Neuronal stem cell (in vitro differentiated cells): ENCODE measurements at regions not wholly inside any gene's neighbourhood (a gene's known extent, or its start where the extent isn't known, plus 50 kb on each side); places are given as distances from the start of the nearest gene placed in this dataset.

Experiments
- DNase-seq: peaks from one replicate; pipeline ENCODE4 v3.0.0-alpha.2; 2013; ENCODE audit warnings: low spot score
- H2AFZ ChIP-seq: one replicate; pipeline ENCODE4 v1.6.1; 2013; ENCODE audit warnings: mild to moderate bottlenecking, low read length, inconsistent platforms
- H2AK5ac ChIP-seq: 2 replicates; pipeline ENCODE4 v1.6.1; 2013; ENCODE audit warnings: low read depth, mild to moderate bottlenecking, inconsistent platforms, low read length, moderate library complexity, mixed read lengths
- H2BK120ac ChIP-seq: 2 replicates; pipeline ENCODE4 v1.6.1; 2013; ENCODE audit warnings: low read depth, mild to moderate bottlenecking, inconsistent platforms, low read length, moderate library complexity, mixed read lengths
- H2BK12ac ChIP-seq: one replicate; pipeline ENCODE4 v1.6.1; 2013; ENCODE audit warnings: low read length, inconsistent platforms
- H2BK15ac ChIP-seq: 2 replicates; pipeline ENCODE4 v1.6.1; 2013; ENCODE audit warnings: mild to moderate bottlenecking, low read length, inconsistent platforms, mixed read lengths
- H2BK5ac ChIP-seq: one replicate; pipeline ENCODE4 v1.6.1; 2013; ENCODE audit warnings: inconsistent platforms, mild to moderate bottlenecking, low read length, moderate library complexity
- H3K14ac ChIP-seq: one replicate; pipeline ENCODE4 v1.6.1; 2013; ENCODE audit warnings: low read length, inconsistent platforms
- H3K18ac ChIP-seq: 2 replicates; pipeline ENCODE4 v1.6.1; 2013; ENCODE audit warnings: low read length, inconsistent platforms
- H3K23ac ChIP-seq: 2 replicates; pipeline ENCODE4 v1.6.1; 2013; ENCODE audit warnings: low read depth, mild to moderate bottlenecking, mixed read lengths, low read length, inconsistent platforms; ENCODE audit not compliant: poor library complexity
- H3K27ac ChIP-seq: replicated peaks from 3 replicates; pipeline ENCODE4 v1.5.1; 2013; ENCODE audit warnings: low read length, inconsistent platforms
- H3K27me3 ChIP-seq, 3 experiments: 2 replicates each; pipeline ENCODE4 v1.6.1; 2013; ENCODE audit warnings: low read length in 3 of 3, mild to moderate bottlenecking in 2 of 3, inconsistent platforms in 1 of 3, low read depth in 1 of 3, mixed read lengths in 1 of 3, moderate library complexity in 1 of 3; ENCODE audit not compliant: control insufficient read depth in 3 of 3, insufficient read depth in 3 of 3
- H3K36me3 ChIP-seq, 2 donors: replicated peaks in 1 of 2; 2 replicates each; pipeline ENCODE4 v1.6.1; 2013; ENCODE audit warnings: low read length in 2 of 2; ENCODE audit not compliant: control insufficient read depth in 2 of 2, insufficient read depth in 2 of 2
- H3K4ac ChIP-seq: 2 replicates; pipeline ENCODE4 v1.6.1; 2013; ENCODE audit warnings: inconsistent platforms, mild to moderate bottlenecking, low read length, moderate library complexity
- H3K4me1 ChIP-seq, 2 donors: 1 replicate in 1 of 2; 2 replicates in 1 of 2; pipeline ENCODE4 v1.6.1; 2013; ENCODE audit warnings: low read length in 2 of 2, low read depth in 1 of 2; ENCODE audit not compliant: control insufficient read depth in 2 of 2, insufficient read depth in 1 of 2
- H3K4me2 ChIP-seq: one replicate; pipeline ENCODE4 v1.6.1; 2013; ENCODE audit warnings: mild to moderate bottlenecking, low read length, inconsistent platforms; ENCODE audit not compliant: insufficient read depth, poor library complexity, severe bottlenecking
- H3K4me3 ChIP-seq, 2 donors: 2 replicates each; pipeline ENCODE4 v1.5.1; 2013; ENCODE audit warnings: low read length in 2 of 2, mild to moderate bottlenecking in 2 of 2, inconsistent platforms in 1 of 2, moderate library complexity in 1 of 2
- H3K79me1 ChIP-seq: one replicate; pipeline ENCODE4 v1.6.1; 2013; ENCODE audit warnings: low read depth, mild to moderate bottlenecking, inconsistent platforms, low read length, moderate library complexity
- H3K9ac ChIP-seq: one replicate; pipeline ENCODE4 v1.6.1; 2013; ENCODE audit warnings: mild to moderate bottlenecking, low read depth, low read length, inconsistent platforms; ENCODE audit not compliant: poor library complexity
- H3K9me3 ChIP-seq, 2 donors: replicated peaks in 1 of 2; 2 replicates each; pipeline versions ENCODE3 to v1.6.1; 2013; ENCODE audit warnings: low read length in 2 of 2, mild to moderate bottlenecking in 2 of 2, inconsistent platforms in 1 of 2, low read depth in 1 of 2, mixed read lengths in 1 of 2, moderate library complexity in 1 of 2; ENCODE audit not compliant: control insufficient read depth in 2 of 2, insufficient read depth in 1 of 2
- H4K8ac ChIP-seq: one replicate; pipeline ENCODE4 v1.6.1; 2013; ENCODE audit warnings: low read depth, mild to moderate bottlenecking, inconsistent platforms, low read length, moderate library complexity
- H4K91ac ChIP-seq: one replicate; pipeline ENCODE4 v1.6.1; 2013; ENCODE audit warnings: low read length, low read depth, mild to moderate bottlenecking, inconsistent platforms; ENCODE audit not compliant: poor library complexity
- WGBS, 2 donors: extraction: QIAGEN DNeasy Blood & Tissue Kit; methylation state at CpG; one replicate each; pipeline ENCODE4 v1.1.7; 2013; ENCODE audit warnings: missing lambda C conversion rate in 2 of 2, mixed read lengths in 1 of 2; ENCODE audit not compliant: insufficient read length in 2 of 2, insufficient replicate concordance in 1 of 2; ENCODE audit errors: extremely low coverage in 2 of 2; 5-methylcytosine and 5-hydroxymethylcytosine counted together

- Histone ChIP-seq H2BK5ac (no peak overlapping the region), H2AFZ (no peak overlapping the region), H3K27me3 (no peaks in the 10 kb centered on the region), H3K4me3 (no peak overlapping the region), H2BK15ac (no peak overlapping the region), H3K4me1 (peaks cover 0 to 6% of the 10 kb centered on the region in 2 donors), H3K4me2 (no peak overlapping the region), H2BK120ac (no peak overlapping the region), H2BK12ac (no peak overlapping the region), H3K79me1 (no peaks in the 10 kb centered on the region), H3K4ac (no peak overlapping the region), H3K27ac (no peak overlapping the region), H3K36me3 (no peaks in the 10 kb centered on the region), H3K23ac (no peak overlapping the region), H3K9ac (no peak overlapping the region), H4K91ac (no peak overlapping the region), H3K18ac (no peak overlapping the region), H3K9me3 (no peaks in the 10 kb centered on the region), H3K14ac (no peak overlapping the region), H4K8ac (no peak overlapping the region), H2AK5ac (no peak overlapping the region)
- DNase-seq: no peak
- no CpG with 5 or more reads among the region's 2 CpGs for WGBS, 2 donors
Observed at GRCh38 chr6:119527231-119527578, 177.6 kb upstream of the MAN1A1 start.

- Histone ChIP-seq H3K9ac (no peak overlapping the region), H3K4me3 (no peak overlapping the region), H3K9me3 (no peaks in the 10 kb centered on the region), H3K14ac (no peak overlapping the region), H4K91ac (no peak overlapping the region), H2AK5ac (no peak overlapping the region), H2BK12ac (no peak overlapping the region), H3K4me1 (peaks cover 0 to 6% of the 10 kb centered on the region in 2 donors), H3K27ac (no peak overlapping the region), H3K18ac (no peak overlapping the region), H3K23ac (no peak overlapping the region), H3K79me1 (no peaks in the 10 kb centered on the region), H2AFZ (no peak overlapping the region), H3K4me2 (no peak overlapping the region), H4K8ac (no peak overlapping the region), H3K4ac (no peak overlapping the region), H2BK15ac (no peak overlapping the region), H2BK120ac (no peak overlapping the region), H3K27me3 (no peaks in the 10 kb centered on the region), H2BK5ac (no peak overlapping the region), H3K36me3 (no peaks in the 10 kb centered on the region)
- DNase-seq: no peak
- no CpG with 5 or more reads among the region's 7 CpGs for WGBS, 2 donors
Observed at GRCh38 chr6:119526561-119527230, 177.1 kb upstream of the MAN1A1 start.

DNA sequence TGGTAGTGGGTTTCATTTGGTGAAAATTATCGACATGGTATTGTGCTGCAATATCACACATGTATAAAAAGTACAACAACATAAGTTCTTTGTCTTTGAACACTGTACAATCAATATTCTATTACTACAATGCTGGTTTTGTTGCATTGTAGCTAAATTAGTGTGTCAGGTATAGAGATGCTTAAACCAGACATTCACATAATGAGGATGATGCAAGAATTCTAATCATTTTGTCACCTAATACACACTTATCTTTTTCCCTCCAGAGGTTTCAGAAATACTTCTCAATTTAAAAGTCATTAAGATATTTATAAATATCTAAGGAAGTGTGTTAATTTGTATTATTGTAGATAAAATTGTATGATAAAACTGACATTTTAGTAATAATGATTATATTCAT lies 174.8 kb upstream of the MAN1A1 start:
- Histone ChIP-seq H2BK120ac (no peak overlapping the region), H4K91ac (no peak overlapping the region), H2BK5ac (no peak overlapping the region), H3K4ac (no peak overlapping the region), H3K4me3 (no peak overlapping the region), H3K27ac (no peak overlapping the region), H3K4me2 (no peak overlapping the region), H3K9me3 (no peaks in the 10 kb centered on the region), H2BK15ac (no peak overlapping the region), H3K4me1 (peaks cover 0 to 6% of the 10 kb centered on the region in 2 donors), H3K27me3 (no peaks in the 10 kb centered on the region), H3K18ac (no peak overlapping the region), H2AK5ac (no peak overlapping the region), H3K14ac (no peak overlapping the region), H2AFZ (no peak overlapping the region), H3K79me1 (no peaks in the 10 kb centered on the region), H4K8ac (no peak overlapping the region), H3K36me3 (no peaks in the 10 kb centered on the region), H3K9ac (no peak overlapping the region), H3K23ac (no peak overlapping the region), H2BK12ac (no peak overlapping the region)
- no CpG with 5 or more reads among the region's 1 CpG for WGBS, 2 donors
- no peak for DNase-seq

DNA sequence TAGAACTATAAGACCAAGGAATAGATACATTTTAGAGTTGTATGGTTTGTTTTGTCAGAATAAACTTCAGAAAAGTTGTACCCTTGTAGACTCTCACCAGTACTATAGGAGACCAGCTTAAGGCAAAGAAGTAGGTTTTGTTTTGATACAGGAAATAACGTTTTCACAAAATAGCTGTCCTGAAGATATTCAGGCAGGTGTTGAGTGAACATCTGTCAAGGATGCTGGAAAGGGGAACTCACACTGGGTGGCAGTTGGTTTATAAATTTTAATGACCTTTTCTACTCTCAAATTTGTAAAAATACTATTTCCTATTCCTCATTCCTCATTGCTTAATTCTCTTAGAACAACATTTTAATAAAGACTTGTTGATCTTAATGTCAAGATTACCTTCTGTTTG lies 174.0 kb upstream of the MAN1A1 start:
- H3K9ac ChIP-seq: no peak overlapping the region
- H3K4me2 ChIP-seq: no peak overlapping the region
- H3K27ac ChIP-seq: no peak overlapping the region
- H2BK12ac ChIP-seq: no peak overlapping the region
- no peak overlapping the region for H3K18ac ChIP-seq
- H3K9me3 ChIP-seq: no peaks in the 10 kb centered on the region
- H2BK5ac ChIP-seq: no peak overlapping the region
- H2BK120ac ChIP-seq: no peak overlapping the region
- H4K8ac ChIP-seq: no peak overlapping the region
- peaks cover 0 to 2% of the 10 kb centered on the region in 2 donors for H3K4me1 ChIP-seq
- no peaks in the 10 kb centered on the region for H3K27me3 ChIP-seq
- H2AK5ac ChIP-seq: no peak overlapping the region
- no peaks in the 10 kb centered on the region for H3K79me1 ChIP-seq
- H2BK15ac ChIP-seq: no peak overlapping the region
- DNase-seq: no peak
- no peak overlapping the region for H3K14ac ChIP-seq
- no peak overlapping the region for H3K4me3 ChIP-seq
- no peak overlapping the region for H4K91ac ChIP-seq
- no peaks in the 10 kb centered on the region for H3K36me3 ChIP-seq
- WGBS, 2 donors: no CpG with 5 or more reads among the region's 1 CpG
- H2AFZ ChIP-seq: no peak overlapping the region
- H3K4ac ChIP-seq: no peak overlapping the region
- no peak overlapping the region for H3K23ac ChIP-seq
